ENCODE measurements at regions not wholly inside any gene's neighbourhood (a gene's known extent, or its start where the extent isn't known, plus 50 kb on each side); places are given as distances from the start of the nearest gene placed in this dataset.

GRCh38 chr7:438361-438760, 81.3 kb downstream of the PDGFA start:
- TF ChIP-seq POLR2A (IDR thresholded peaks at IDR 0.05) (no peak), CTCF (IDR thresholded peaks at IDR 0.05) (no peak)
